ENCODE measurements at regions not wholly inside any gene's neighbourhood (a gene's known extent, or its start where the extent isn't known, plus 50 kb on each side); places are given as distances from the start of the nearest gene placed in this dataset.

- Histone ChIP-seq H2BK20ac (ENCODE audit: low read depth, low read length, poor library complexity, severe bottlenecking) (no peak overlapping the region), H3K56ac (ENCODE audit: insufficient read length, low read depth, low read length) (no peak overlapping the region), H3K4ac (ENCODE audit: low read depth, low read length) (no peak overlapping the region), H2AK5ac (ENCODE audit: insufficient read length, low read length) (no peak overlapping the region), H3K23ac (ENCODE audit: insufficient read length, low read depth, low read length) (no peak overlapping the region), H4K5ac (ENCODE audit: insufficient read length, low read depth, low read length) (no peak overlapping the region), H3K79me2 (ENCODE audit: insufficient read depth, low read length) (no peaks in the 10 kb centered on the region), H2BK120ac (ENCODE audit: low read depth, low read length, poor library complexity, severe bottlenecking) (no peak overlapping the region), H4K8ac (replicated peaks; ENCODE audit: insufficient read length, low read depth, low read length) (no peak overlapping the region), H3K14ac (ENCODE audit: insufficient read depth, low read length) (no peak overlapping the region), H2BK12ac (ENCODE audit: insufficient read length, low read depth, low read length) (no peak overlapping the region), H2BK5ac (ENCODE audit: insufficient read length, low read length) (peak overlapping the region; percentile 29), H3K23me2 (ENCODE audit: insufficient read length, low read depth, low read length, poor library complexity, severe bottlenecking) (no peaks in the 10 kb centered on the region), H2AFZ (ENCODE audit: low read length) (no peak overlapping the region), H3T11ph (ENCODE audit: low read length) (no peak overlapping the region), H3K79me1 (ENCODE audit: insufficient read depth, low read depth, low read length, poor library complexity, severe bottlenecking) (no peaks in the 10 kb centered on the region), H4K20me1 (ENCODE audit: control insufficient read depth, insufficient read depth, insufficient read length) (no peaks in the 10 kb centered on the region), H3K9me3 (ENCODE audit: control insufficient read depth, low read depth, low read length) (no peaks in the 10 kb centered on the region), H3K27ac (ENCODE audit: insufficient read length, low read depth, low read length) (no peak overlapping the region), H3K4me1 (ENCODE audit: insufficient read depth, low read length) (no peaks in the 10 kb centered on the region), H2BK15ac (ENCODE audit: low read depth, low read length) (no peak overlapping the region), H3K4me2 (ENCODE audit: insufficient read depth, insufficient read length, low read length) (no peak overlapping the region), H4K91ac (ENCODE audit: insufficient read length, low read depth, low read length) (no peak overlapping the region), H3K9ac (ENCODE audit: extremely low read depth, insufficient read length, low read length) (no peak overlapping the region), H3K27me3 (ENCODE audit: insufficient read depth, low read length) (no peaks in the 10 kb centered on the region), H3K18ac (ENCODE audit: insufficient read length, low read depth, low read length) (no peak overlapping the region)
- H3K9me3 Mint-ChIP-seq: no peaks in the 10 kb centered on the region
- peak overlapping the region in 2 of 3 experiments; percentile 37 to 74; a peak in 2 of 7 replicates for H3K27ac Mint-ChIP-seq
- peak; percentile 51 for DNase-seq
- H3K27me3 Mint-ChIP-seq (ENCODE audit: low read depth): peaks cover 1% of the 10 kb centered on the region
- H3K4me3 Mint-ChIP-seq: no peak overlapping the region
- TF ChIP-seq, protein P1, sequence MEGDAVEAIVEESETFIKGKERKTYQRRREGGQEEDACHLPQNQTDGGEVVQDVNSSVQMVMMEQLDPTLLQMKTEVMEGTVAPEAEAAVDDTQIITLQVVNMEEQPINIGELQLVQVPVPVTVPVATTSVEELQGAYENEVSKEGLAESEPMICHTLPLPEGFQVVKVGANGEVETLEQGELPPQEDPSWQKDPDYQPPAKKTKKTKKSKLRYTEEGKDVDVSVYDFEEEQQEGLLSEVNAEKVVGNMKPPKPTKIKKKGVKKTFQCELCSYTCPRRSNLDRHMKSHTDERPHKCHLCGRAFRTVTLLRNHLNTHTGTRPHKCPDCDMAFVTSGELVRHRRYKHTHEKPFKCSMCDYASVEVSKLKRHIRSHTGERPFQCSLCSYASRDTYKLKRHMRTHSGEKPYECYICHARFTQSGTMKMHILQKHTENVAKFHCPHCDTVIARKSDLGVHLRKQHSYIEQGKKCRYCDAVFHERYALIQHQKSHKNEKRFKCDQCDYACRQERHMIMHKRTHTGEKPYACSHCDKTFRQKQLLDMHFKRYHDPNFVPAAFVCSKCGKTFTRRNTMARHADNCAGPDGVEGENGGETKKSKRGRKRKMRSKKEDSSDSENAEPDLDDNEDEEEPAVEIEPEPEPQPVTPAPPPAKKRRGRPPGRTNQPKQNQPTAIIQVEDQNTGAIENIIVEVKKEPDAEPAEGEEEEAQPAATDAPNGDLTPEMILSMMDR (conservative IDR thresholded peaks at IDR 0.05): peak; percentile 31; the same call in 2 of the 3 replicates
- H3K36me3 Mint-ChIP-seq (ENCODE audit: insufficient read depth in 1 of 3, low read depth in 3 of 3): no peaks in the 10 kb centered on the region
- peaks cover 20 to 24% of the 10 kb centered on the region in 2 experiments for H3K4me1 Mint-ChIP-seq
- no CpG with 5 or more reads among the region's 11 CpGs for WGBS (ENCODE audit: extremely low coverage, insufficient read length, low lambda C conversion rate)
These were observed 249.0 kb downstream of the DLEU7 start for GRCh38 chr13:50594276-50595051.

Data from H9 (cell line).